HEK293T (cell line): ENCODE measurements at regions not wholly inside any gene's neighbourhood (a gene's known extent, or its start where the extent isn't known, plus 50 kb on each side); places are given as distances from the start of the nearest gene placed in this dataset.

Experiments used
- ARNT ChIP-seq: fragments of 450-650 bp; IDR thresholded peaks from 2 replicates; pipeline ENCODE4 v1.6.1; 2017; ENCODE audit warnings: mild to moderate bottlenecking
- BHLHE40 ChIP-seq: fragments of 450-650 bp; IDR thresholded peaks from 2 replicates; pipeline ENCODE4 v1.6.1; 2016; ENCODE audit warnings: mild to moderate bottlenecking, moderate library complexity, borderline replicate concordance
- ELF4 ChIP-seq: fragments of 450-650 bp; IDR thresholded peaks from 2 replicates; pipeline ENCODE4 v1.6.1; 2017; ENCODE audit warnings: antibody characterized with exemption
- FOXK2 ChIP-seq: fragments of 450-650 bp; IDR thresholded peaks from 2 replicates; pipeline ENCODE4 v1.6.1; 2016; ENCODE audit warnings: mild to moderate bottlenecking
- FOXM1 ChIP-seq: fragments of 450-650 bp; IDR thresholded peaks from 2 replicates; pipeline ENCODE4 v1.6.1; 2017; ENCODE audit warnings: mild to moderate bottlenecking, borderline replicate concordance
- NFRKB ChIP-seq: fragments of 450-650 bp; IDR thresholded peaks from 2 replicates; pipeline ENCODE4 v1.6.1; 2016; ENCODE audit warnings: mild to moderate bottlenecking, moderate library complexity
- SP1 ChIP-seq: fragments of 450-650 bp; IDR thresholded peaks from 2 replicates; pipeline ENCODE4 v1.6.1; 2017
- SUZ12 ChIP-seq: fragments of 450-650 bp; IDR thresholded peaks from 2 replicates; pipeline ENCODE4 v1.6.1; 2016; ENCODE audit warnings: mild to moderate bottlenecking
- TARDBP ChIP-seq: fragments of 450-650 bp; IDR thresholded peaks from 2 replicates; pipeline ENCODE4 v1.6.1; 2016
- ZNF384 ChIP-seq: fragments of 450-650 bp; IDR thresholded peaks from 2 replicates; pipeline ENCODE4 v1.6.1; 2016
- TF ChIP-seq, protein P1 (sequence below): fragments of 450-650 bp; IDR thresholded peaks from 2 replicates; pipeline ENCODE4 v1.6.1; 2016

DNA sequence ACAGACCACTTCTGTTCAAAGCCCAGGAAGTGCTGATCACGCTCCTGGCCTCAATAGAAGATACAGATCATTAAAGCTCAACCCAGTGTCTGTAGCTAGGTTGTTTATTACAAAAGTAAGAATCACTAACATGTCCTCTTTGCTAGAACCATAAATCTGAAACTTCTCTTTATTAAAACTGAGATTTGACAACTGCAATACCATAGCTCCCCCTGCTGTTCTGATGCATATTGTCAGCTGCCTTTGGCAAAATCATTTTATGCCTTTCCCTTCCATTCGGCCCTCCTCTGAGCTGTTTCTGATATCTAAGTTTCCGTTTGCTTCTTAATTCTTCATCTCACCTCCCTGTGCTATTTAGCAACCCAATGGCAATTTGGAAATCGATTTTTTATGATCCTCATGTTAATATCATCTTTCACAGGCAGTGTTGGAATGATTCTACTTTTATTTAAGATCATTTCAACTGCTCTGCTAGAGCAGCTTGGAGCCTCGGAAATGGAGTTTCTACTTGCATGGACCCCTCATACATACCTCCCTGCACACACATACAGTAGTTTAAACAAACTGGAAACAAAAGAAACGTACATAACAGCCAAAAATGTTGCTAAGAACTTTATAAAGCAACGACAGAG is 998.8 kb downstream of the MAT2B start:
- TF ChIP-seq FOXM1 (no peak), ELF4 (no peak), SUZ12 (no peak), ZNF384 (no peak), NFRKB (no peak), TARDBP (no peak), FOXK2 (no peak), BHLHE40 (no peak), SP1 (no peak), ARNT (no peak)
- TF ChIP-seq, protein P1, sequence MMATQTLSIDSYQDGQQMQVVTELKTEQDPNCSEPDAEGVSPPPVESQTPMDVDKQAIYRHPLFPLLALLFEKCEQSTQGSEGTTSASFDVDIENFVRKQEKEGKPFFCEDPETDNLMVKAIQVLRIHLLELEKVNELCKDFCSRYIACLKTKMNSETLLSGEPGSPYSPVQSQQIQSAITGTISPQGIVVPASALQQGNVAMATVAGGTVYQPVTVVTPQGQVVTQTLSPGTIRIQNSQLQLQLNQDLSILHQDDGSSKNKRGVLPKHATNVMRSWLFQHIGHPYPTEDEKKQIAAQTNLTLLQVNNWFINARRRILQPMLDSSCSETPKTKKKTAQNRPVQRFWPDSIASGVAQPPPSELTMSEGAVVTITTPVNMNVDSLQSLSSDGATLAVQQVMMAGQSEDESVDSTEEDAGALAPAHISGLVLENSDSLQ: peak; percentile 85
